ENCODE measurements at regions not wholly inside any gene's neighbourhood (a gene's known extent, or its start where the extent isn't known, plus 50 kb on each side); places are given as distances from the start of the nearest gene placed in this dataset.
"Not testable (repeated sequence)": the region's sequence is repeated elsewhere in the genome, so short reads cannot be mapped to it uniquely, and the experiment has no call there.

DNA sequence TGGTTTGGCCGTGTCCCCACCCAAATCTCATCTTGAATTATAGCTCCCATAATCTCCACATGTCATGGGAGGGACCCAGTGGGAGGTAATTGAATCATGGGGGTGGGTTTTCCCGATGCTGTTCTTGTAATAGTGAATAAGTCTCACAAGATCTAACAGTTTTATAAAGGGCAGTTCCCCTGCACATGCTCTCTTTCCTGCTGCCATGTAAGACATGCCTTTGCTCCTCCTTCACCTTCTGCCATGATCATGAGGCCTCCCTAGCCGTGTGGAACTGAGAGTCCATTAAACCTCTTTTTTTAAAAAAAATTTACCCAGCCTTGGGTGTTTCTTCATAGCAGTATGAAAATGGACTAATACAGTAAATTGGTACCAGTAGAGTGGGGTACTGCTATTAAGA, 510.6 kb upstream of the FANCL start:
- H3K36me3 Mint-ChIP-seq (ENCODE audit: low read depth); H3K27ac Mint-ChIP-seq; H3K27me3 Mint-ChIP-seq; H3K9me3 Mint-ChIP-seq; H3K4me1 Mint-ChIP-seq (ENCODE audit: low read depth); H3K4me3 Mint-ChIP-seq: not testable (repeated sequence)

DNA sequence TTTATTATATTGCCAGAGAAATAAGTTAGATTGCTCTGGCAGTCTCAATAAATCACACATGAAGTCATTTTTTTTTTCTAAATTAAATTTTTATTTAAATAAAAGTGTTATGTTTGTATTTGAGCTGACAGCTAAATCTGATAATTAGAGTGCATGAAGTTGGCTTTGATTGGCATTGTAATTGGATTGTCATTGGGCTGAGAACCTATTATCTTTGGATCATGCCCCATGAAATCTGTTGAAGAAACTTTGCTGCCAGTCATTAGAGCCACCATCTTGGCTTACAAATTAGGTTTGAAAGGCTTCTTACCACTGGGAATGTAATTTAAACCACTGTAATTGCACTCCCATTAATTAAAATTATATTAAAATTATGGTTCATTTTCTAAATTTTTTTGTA, 507.9 kb upstream of the FANCL start:
- Mint-ChIP-seq H3K27me3 (no peaks in the 10 kb centered on the region), H3K36me3 (ENCODE audit: low read depth) (no peaks in the 10 kb centered on the region), H3K9me3 (no peaks in the 10 kb centered on the region), H3K4me1 (ENCODE audit: low read depth) (no peaks in the 10 kb centered on the region), H3K4me3 (no peak overlapping the region), H3K27ac (no peak overlapping the region)

DNA sequence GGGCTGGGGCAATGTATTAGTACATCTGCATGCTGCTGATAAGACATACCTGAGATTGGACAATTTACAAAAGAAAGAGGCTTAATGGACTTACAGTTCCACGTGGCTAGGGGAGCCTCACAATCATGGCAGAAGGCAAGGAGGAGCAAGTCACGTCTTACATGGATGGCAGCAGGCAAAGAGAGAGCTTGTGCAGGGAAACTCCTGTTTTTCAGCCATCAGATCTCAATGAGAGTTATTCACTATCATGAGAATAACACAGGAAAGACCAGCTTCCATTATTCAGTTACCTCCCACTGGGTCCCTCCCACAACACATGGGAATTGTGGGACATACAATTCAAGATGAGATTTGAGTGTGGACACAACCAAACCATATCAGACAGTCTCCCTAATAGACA, 504.2 kb upstream of the FANCL start:
- not testable (repeated sequence) for H3K4me3 Mint-ChIP-seq; H3K36me3 Mint-ChIP-seq (ENCODE audit: low read depth); H3K27ac Mint-ChIP-seq; H3K9me3 Mint-ChIP-seq; H3K4me1 Mint-ChIP-seq (ENCODE audit: low read depth); H3K27me3 Mint-ChIP-seq

DNA sequence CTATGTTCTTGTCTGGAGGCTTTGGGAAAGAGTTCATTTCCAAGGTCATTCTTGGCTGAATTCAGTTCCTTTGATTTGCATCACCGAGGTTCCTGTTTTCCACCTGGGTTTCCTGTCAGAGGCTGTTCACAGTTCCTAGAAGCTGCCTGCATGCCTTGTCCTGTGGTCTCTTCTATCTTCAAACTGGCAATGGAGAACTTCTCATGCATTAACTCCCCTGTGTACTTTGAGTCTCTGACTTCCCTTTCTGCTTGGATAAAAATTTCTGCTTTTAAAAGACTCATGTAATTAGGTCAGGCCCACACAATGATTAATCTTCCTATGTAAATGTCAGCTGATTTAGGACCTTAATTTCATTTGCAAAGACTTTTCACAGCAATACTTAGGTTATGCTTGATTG, 499.3 kb upstream of the FANCL start:
- Mint-ChIP-seq H3K36me3 (ENCODE audit: low read depth) (no peaks in the 10 kb centered on the region), H3K4me1 (ENCODE audit: low read depth) (no peaks in the 10 kb centered on the region), H3K27me3 (no peaks in the 10 kb centered on the region), H3K4me3 (no peak overlapping the region), H3K27ac (no peak overlapping the region), H3K9me3 (no peaks in the 10 kb centered on the region)

DNA sequence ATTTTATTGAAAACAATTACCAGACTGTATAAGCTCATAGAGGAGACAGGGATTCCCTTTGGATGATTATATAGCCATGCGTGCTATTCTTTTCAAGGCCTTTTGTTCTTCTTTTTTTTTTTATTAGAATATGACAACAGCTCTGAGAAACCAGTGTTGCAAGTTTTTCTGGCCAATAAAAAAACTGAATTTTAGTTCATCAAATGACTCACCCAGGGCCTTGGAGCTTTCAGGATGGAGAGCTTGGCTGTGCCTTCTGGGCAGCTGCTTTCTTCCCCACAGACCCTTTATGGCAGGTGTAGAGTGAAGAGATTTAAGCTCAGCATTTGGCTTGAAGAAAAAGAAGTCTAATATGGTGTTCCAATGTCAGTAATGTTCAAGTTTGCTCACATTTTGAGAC, 497.9 kb upstream of the FANCL start:
- no peak overlapping the region for H3K4me3 Mint-ChIP-seq
- H3K27me3 Mint-ChIP-seq: no peaks in the 10 kb centered on the region
- H3K4me1 Mint-ChIP-seq (ENCODE audit: low read depth): no peaks in the 10 kb centered on the region
- H3K9me3 Mint-ChIP-seq: no peaks in the 10 kb centered on the region
- H3K36me3 Mint-ChIP-seq (ENCODE audit: low read depth): no peaks in the 10 kb centered on the region
- no peak overlapping the region for H3K27ac Mint-ChIP-seq

DNA sequence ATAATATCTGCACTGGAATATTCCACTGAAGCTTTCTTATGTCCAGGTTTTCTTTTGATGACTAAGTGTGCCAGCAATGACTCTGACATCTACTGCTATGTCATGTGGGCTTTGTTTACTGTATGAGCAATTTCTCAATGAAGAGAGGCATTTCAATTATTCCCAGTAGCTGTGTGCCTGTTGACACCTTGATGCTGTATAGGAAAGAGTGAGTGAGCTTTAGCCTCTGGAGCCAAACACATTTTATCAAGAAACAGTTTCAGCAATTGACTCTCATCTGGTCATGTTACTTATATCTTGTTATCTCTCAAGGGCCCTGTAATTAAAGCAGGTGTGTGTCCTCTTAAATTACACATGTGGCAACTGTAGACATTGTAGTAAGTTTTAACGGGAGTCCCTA, 493.2 kb upstream of the FANCL start:
- no peaks in the 10 kb centered on the region for H3K9me3 Mint-ChIP-seq
- no peak overlapping the region for H3K4me3 Mint-ChIP-seq
- H3K4me1 Mint-ChIP-seq (ENCODE audit: low read depth): no peaks in the 10 kb centered on the region
- no peak overlapping the region for H3K27ac Mint-ChIP-seq
- no peaks in the 10 kb centered on the region for H3K36me3 Mint-ChIP-seq (ENCODE audit: low read depth)
- H3K27me3 Mint-ChIP-seq: peaks cover 5% of the 10 kb centered on the region

DNA sequence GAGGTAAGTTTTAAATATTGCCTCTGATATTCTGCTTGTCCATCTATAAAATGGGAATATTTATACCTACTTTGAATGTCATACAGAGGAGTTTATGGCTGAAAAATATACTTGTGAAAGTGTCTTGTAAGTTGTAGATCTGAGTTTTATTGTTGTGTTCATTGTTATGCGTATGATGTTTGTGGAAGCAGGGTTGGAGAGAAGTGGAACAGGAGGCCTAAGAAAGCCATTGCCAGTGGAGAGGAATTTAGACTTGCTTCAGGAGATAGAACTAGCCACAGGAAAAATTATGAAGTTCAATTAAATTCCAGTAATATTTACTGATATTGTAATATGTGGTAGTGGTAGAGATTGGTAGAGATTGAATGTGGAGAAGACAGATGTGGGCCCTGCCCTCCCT, 491.9 kb upstream of the FANCL start:
- Mint-ChIP-seq H3K4me3 (no peak overlapping the region), H3K27ac (no peak overlapping the region), H3K9me3 (no peaks in the 10 kb centered on the region), H3K27me3 (peaks cover 5% of the 10 kb centered on the region), H3K36me3 (ENCODE audit: low read depth) (no peaks in the 10 kb centered on the region), H3K4me1 (ENCODE audit: low read depth) (no peaks in the 10 kb centered on the region)

DNA sequence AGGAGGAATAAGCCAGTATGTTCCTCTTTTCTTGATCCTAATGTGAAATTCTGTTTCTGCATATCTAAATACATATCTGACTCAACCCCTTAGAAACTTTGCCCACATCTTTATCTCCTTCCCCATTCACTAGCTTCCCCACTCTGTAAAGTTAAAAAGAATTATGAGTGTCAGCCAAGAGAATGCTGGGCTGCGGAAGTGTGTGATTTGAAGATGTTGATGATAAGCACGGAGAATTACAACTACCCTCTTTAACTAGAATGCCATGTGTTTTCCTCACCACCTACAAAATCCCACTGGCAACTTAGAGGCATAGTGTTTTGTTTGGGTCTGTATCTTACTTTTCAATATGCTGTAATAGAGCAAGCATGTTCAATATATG, 490.4 kb upstream of the FANCL start:
- H3K4me3 Mint-ChIP-seq: no peak overlapping the region
- H3K36me3 Mint-ChIP-seq (ENCODE audit: low read depth): no peaks in the 10 kb centered on the region
- no peaks in the 10 kb centered on the region for H3K9me3 Mint-ChIP-seq
- no peak overlapping the region for H3K27ac Mint-ChIP-seq
- peaks cover 5% of the 10 kb centered on the region for H3K27me3 Mint-ChIP-seq
- no peaks in the 10 kb centered on the region for H3K4me1 Mint-ChIP-seq (ENCODE audit: low read depth)

DNA sequence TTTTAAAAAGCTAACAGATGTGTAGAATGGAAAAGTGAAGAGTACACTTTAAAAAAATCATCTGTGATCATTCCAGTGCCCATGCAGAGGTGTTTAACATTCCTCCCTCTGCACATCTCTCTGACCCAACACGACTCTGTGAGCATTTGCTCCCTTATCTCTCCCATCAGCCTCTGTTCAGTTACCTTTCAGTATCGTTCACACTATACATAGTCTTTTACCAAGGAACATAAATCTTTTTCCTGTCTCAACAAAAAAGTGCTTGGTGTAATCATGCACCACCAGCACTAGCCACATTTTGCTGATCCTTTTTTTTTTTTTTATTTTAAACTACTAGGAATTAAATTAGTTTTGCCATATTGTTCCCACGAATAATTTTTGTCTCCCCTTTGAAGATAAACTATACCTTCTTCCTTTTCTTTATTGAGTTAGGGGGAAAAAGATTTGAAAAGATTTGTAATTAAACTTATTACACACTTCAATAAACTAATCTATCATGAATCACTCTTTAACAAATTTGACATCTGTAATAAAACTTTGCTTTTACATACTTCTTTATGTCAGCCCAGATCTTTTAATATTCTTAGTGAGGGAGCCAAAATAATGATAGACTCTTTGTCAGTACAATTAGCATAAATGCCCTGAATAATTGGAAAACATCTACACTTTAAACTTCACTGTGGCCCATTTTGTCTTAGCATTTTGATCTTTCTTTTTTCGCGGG, 489.8 kb upstream of the FANCL start:
- no peaks in the 10 kb centered on the region for H3K9me3 Mint-ChIP-seq
- H3K27ac Mint-ChIP-seq: no peak overlapping the region
- peaks cover 5% of the 10 kb centered on the region for H3K27me3 Mint-ChIP-seq
- no peaks in the 10 kb centered on the region for H3K4me1 Mint-ChIP-seq (ENCODE audit: low read depth)
- H3K4me3 Mint-ChIP-seq: no peak overlapping the region
- no peaks in the 10 kb centered on the region for H3K36me3 Mint-ChIP-seq (ENCODE audit: low read depth)

DNA sequence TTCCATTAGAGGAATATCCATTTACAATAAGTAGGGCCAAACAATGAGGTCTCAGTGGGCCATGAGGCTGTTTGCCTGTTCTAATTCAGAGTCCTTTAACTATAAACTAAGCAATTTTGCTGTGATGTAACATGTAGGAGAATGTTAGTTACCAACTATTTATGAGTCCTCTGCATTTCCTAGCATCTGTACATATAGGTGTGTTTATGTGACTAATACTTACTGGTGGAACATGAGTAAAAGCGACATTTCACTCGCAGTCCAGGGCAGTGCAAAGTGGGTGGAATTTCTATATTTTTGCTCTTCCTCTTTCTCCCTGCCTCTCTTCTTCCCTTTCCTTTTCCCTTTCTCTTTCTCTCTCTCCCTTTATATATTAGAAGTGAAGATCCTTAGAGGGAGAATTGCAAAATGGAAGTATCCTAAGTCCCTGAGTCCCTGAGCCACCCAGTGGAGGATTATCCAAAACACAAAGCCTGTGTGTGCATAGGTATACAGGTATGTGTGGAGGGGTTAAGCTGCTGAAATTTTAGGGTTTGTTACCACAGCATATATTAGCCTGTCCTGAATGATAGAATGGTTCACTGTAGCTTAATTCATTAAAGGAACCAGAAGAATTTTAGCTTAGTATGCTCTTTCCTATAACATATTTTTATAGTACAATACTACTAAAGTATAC, 487.0 kb upstream of the FANCL start:
- Mint-ChIP-seq H3K27me3 (peaks cover 5% of the 10 kb centered on the region), H3K36me3 (ENCODE audit: low read depth) (no peaks in the 10 kb centered on the region), H3K4me3 (no peak overlapping the region), H3K9me3 (no peaks in the 10 kb centered on the region), H3K4me1 (ENCODE audit: low read depth) (no peaks in the 10 kb centered on the region), H3K27ac (no peak overlapping the region)

DNA sequence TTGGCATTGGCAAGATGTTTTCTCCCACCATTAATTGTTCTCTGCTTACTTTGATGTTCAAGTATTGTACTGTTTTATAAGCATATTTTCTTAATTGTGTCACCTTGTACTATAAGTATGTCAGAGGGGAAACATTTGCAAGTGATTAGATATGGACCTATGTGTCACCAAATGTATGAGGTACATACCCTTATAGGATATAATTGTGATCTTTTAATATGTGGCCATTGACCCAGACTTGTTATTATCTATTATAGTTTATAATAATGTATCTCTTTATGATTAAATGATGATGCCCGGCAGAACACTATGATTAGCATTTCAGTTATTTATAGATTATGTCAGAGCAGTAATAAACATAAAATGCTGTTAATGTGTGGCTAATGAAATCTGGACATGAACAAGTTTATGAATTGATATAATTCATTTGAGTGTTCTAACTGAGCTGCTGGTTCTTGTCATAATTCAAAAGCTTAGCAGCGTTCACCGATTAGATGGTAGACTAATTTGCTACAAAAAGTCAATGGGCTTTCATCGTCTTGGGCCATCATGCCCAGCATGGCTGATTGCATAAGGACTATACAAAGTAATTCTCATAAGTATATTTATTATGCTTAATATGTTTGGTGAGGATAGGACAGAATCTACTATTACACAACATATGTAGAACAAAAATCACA, 480.9 kb upstream of the FANCL start:
- Mint-ChIP-seq H3K36me3 (ENCODE audit: low read depth) (no peaks in the 10 kb centered on the region), H3K27ac (no peak overlapping the region), H3K4me3 (no peak overlapping the region), H3K4me1 (ENCODE audit: low read depth) (no peaks in the 10 kb centered on the region), H3K27me3 (no peaks in the 10 kb centered on the region), H3K9me3 (no peaks in the 10 kb centered on the region)

DNA sequence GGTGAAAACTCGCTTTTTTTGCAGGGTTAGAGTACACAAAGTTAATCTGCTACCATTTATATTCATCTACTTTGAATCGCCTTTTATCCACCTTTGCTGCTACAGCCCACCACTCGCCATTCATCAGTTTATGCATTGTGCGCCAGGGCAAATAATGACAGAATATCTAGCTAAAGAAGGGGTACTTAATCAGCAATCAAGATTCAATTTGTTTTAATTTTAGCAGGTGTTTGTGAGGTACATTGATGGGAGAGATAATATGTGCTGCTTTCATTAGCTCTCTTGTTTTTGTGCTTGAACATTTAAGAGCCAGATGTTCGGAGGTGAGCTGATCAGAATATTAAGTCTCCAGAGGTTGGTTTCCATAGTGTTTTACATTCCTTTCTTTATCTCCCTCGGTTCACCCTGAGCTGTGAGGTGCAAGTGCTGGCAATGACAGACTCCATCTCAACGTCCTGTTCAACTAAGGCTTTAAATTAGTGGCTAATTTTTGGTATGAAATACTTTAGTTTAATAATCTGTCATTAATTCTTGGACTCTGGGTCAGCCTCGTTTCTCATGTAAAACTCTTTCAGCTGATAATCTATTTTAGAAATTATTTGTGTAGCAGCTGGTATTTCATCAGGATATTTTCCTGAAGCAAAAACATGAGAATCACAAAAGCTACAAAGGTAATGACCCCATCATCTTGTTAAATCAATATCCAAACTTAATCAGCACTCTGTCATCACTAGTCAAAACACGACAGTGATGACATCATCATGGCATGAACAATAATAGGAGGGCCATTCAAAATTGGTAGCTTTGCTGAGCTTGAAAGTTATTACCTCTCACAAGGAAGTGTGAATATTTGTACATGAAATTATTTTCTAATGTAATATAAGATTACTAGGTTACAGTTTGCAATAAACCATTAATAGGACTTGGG, 479.9 kb upstream of the FANCL start:
- no peaks in the 10 kb centered on the region for H3K4me1 Mint-ChIP-seq (ENCODE audit: low read depth)
- H3K27ac Mint-ChIP-seq: no peak overlapping the region
- H3K27me3 Mint-ChIP-seq: no peaks in the 10 kb centered on the region
- H3K4me3 Mint-ChIP-seq: no peak overlapping the region
- H3K36me3 Mint-ChIP-seq (ENCODE audit: low read depth): no peaks in the 10 kb centered on the region
- no peaks in the 10 kb centered on the region for H3K9me3 Mint-ChIP-seq

DNA sequence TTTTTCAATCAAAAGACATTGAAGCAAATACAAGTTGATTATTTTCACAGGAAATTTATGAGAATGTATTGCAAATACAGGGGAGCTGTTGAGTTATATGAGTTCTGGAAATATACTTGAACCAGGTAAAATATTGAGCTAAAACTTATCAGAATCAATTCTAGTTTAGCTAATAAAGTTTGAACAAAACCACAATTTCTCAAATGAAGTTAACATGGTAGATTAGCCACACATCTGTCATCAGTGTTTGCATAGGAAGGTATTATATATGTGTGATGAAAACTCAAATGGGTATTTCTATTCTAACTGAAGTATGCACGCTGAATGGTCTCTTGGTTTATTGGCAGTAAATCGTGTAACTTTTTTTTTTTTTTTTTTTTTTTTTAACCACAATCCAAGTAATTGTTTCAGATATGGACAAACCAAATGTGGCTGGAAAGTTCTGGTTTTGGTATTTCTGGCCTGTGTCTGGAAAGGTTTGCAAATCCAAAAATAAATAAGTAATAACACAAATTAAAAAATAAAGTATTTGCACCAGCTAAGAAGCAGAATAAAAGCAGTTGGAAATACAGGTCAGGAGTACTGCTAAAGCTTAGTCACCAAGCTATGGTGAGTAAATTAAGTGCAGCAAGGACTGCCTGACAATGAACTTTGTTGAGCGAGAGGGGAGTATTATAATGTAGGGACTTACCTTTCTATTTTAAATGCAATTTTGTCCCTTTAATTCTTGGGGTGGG, 479.1 kb upstream of the FANCL start:
- H3K27ac Mint-ChIP-seq: no peak overlapping the region
- no peaks in the 10 kb centered on the region for H3K27me3 Mint-ChIP-seq
- H3K4me3 Mint-ChIP-seq: no peak overlapping the region
- H3K4me1 Mint-ChIP-seq (ENCODE audit: low read depth): no peaks in the 10 kb centered on the region
- no peaks in the 10 kb centered on the region for H3K9me3 Mint-ChIP-seq
- H3K36me3 Mint-ChIP-seq (ENCODE audit: low read depth): no peaks in the 10 kb centered on the region

DNA sequence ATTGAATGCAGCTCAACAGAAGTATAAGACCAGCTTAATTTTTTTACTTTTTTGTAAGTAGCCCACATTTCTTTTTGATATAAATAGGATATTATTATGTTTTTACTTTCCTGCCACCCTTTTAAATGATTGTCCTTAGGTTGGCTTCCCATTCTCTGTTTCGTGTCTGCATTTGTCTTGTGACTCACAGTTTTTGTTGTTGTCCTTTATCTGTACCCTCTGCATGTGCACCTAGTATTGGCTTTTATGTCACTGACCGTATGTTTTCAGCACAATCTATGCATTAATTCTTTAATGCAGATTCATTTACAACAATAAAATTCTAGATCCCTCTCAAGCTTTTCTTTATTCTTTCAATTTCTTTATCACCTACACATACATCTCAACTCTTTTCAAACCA, 474.2 kb upstream of the FANCL start:
- no peaks in the 10 kb centered on the region for H3K9me3 Mint-ChIP-seq
- H3K36me3 Mint-ChIP-seq (ENCODE audit: low read depth): no peaks in the 10 kb centered on the region
- H3K27ac Mint-ChIP-seq: no peak overlapping the region
- H3K4me1 Mint-ChIP-seq (ENCODE audit: low read depth): no peaks in the 10 kb centered on the region
- H3K4me3 Mint-ChIP-seq: no peak overlapping the region
- H3K27me3 Mint-ChIP-seq: peaks cover 4% of the 10 kb centered on the region
